CD8-positive, alpha-beta memory T cell (primary cell): ENCODE measurements at regions not wholly inside any gene's neighbourhood (a gene's known extent, or its start where the extent isn't known, plus 50 kb on each side); places are given as distances from the start of the nearest gene placed in this dataset.

ENCODE experiments used
- CTCF ChIA-PET: fragments of 350-600 bp; sonication (Branson Sonifier 250); formaldehyde crosslinking; loops from one replicate; lab custom pipeline; 2021; ENCODE audit warnings: antibody characterized with exemption; lab: Charles Lee
- POLR2A ChIA-PET: fragments of 350-600 bp; sonication (Branson Sonifier 250); formaldehyde crosslinking; loops from one replicate; lab custom pipeline; 2021; ENCODE audit warnings: antibody characterized with exemption; lab: Charles Lee
- DNase-seq, 5 donors: peaks; one replicate each; pipeline versions ENCODE4 v3.0.0 to v3.0.0-alpha.2; 2020 to 2022; ENCODE audit warnings: mixed read lengths in 1 of 5
- H3K27ac ChIP-seq: one replicate; pipeline ENCODE4 v1.7.0; 2013; ENCODE audit warnings: low read depth, mild to moderate bottlenecking, low read length, moderate library complexity
- H3K27me3 ChIP-seq: 2 replicates; pipeline ENCODE4 v1.7.0; 2013; ENCODE audit warnings: low read length, mild to moderate bottlenecking; ENCODE audit not compliant: insufficient read depth, poor library complexity, severe bottlenecking
- H3K36me3 ChIP-seq: 2 replicates; pipeline ENCODE4 v1.7.0; 2013; ENCODE audit warnings: mild to moderate bottlenecking, low read length, moderate library complexity; ENCODE audit not compliant: insufficient read depth
- H3K4me1 ChIP-seq: 2 replicates; pipeline ENCODE4 v1.7.0; 2013; ENCODE audit warnings: mild to moderate bottlenecking, low read length, moderate library complexity; ENCODE audit not compliant: insufficient read depth
- H3K4me3 ChIP-seq: 2 replicates; pipeline ENCODE4 v1.7.0; 2013; ENCODE audit warnings: mild to moderate bottlenecking, low read length
- H3K9me3 ChIP-seq: 2 replicates; pipeline ENCODE4 v1.7.0; 2013; ENCODE audit warnings: mild to moderate bottlenecking, low read length
- H3K27ac Mint-ChIP-seq, 8 donors: one replicate each; pipeline ENCODE4 v1.8.0; 2020 to 2021; ENCODE audit warnings: mixed read lengths in 8 of 8, mild to moderate bottlenecking in 6 of 8, inconsistent platforms in 3 of 8, moderate library complexity in 3 of 8
- H3K27me3 Mint-ChIP-seq, 2 donors: one replicate each; pipeline ENCODE4 v1.8.0; 2020 to 2021; ENCODE audit warnings: mixed read lengths in 2 of 2, mild to moderate bottlenecking in 1 of 2, moderate library complexity in 1 of 2
- H3K36me3 Mint-ChIP-seq, 3 donors: one replicate each; pipeline ENCODE4 v1.8.0; 2020 to 2021; ENCODE audit warnings: mixed read lengths in 3 of 3, inconsistent platforms in 1 of 3, mild to moderate bottlenecking in 1 of 3
- H3K4me1 Mint-ChIP-seq, 3 donors: one replicate each; pipeline ENCODE4 v1.8.0; 2020 to 2021; ENCODE audit warnings: mixed read lengths in 3 of 3, inconsistent platforms in 1 of 3, mild to moderate bottlenecking in 1 of 3
- H3K4me3 Mint-ChIP-seq, 7 donors: one replicate each; pipeline ENCODE4 v1.8.0; 2020 to 2021; ENCODE audit warnings: mixed read lengths in 7 of 7, mild to moderate bottlenecking in 6 of 7, moderate library complexity in 4 of 7, inconsistent platforms in 2 of 7
- H3K9me3 Mint-ChIP-seq, 5 donors: one replicate each; pipeline ENCODE4 v1.8.0; 2020 to 2022; ENCODE audit warnings: mixed read lengths in 5 of 5, mild to moderate bottlenecking in 3 of 5, moderate library complexity in 2 of 5, inconsistent platforms in 1 of 5

DNA sequence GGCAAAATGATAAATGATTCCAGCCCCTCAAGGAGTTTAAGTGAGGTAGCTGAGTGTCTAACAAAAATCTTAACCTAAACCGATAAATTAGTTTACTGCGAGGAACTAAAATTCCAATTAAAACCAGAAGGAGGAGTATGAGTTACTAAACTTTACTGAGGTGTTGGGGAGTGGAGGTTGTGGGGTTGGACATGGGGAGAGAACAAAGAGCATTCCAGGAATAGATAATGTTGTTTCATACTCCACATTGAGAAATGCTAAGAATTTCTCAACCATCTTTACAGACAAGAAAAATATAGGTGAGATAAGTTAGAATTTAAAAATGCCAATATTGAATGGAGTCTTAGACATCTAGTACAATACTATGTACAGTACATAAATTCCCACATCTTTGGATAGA, 488.6 kb downstream of the METTL15 start:
- Histone ChIP-seq H3K36me3 (no peaks in the 10 kb centered on the region), H3K4me1 (no peaks in the 10 kb centered on the region), H3K27me3 (no peaks in the 10 kb centered on the region), H3K9me3 (no peaks in the 10 kb centered on the region), H3K4me3 (no peak overlapping the region), H3K27ac (no peak overlapping the region)
- H3K4me1 Mint-ChIP-seq, result no peaks in the 10 kb centered on the region
- no peak overlapping the region for H3K4me3 Mint-ChIP-seq
- peaks cover 0 to 7% (median 3%) of the 10 kb centered on the region in 5 donors for H3K9me3 Mint-ChIP-seq
- ChIA-PET POLR2A (no interaction called here), CTCF (no interaction called here)
- DNase-seq, result no peak
- H3K36me3 Mint-ChIP-seq, result no peaks in the 10 kb centered on the region
- no peak overlapping the region for H3K27ac Mint-ChIP-seq
- no peaks in the 10 kb centered on the region for H3K27me3 Mint-ChIP-seq

DNA sequence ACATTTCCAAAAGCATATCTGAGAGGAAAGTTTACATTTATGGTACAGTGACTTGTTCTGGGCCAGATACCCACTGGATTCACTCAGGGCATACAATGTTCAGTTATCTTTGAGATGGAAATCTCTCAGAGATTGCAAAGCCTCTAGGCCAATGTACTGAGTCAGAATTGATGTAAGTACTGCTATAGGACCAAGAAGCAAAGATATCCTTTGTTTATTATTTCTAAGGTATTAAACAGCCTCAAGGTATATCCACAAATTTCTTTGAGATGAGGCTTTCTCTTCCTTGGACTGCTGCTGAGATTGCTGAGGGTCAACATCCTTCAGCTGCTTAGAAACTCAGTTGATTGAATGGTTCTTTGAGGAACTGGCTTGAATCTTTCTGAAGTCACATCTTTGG, 484.0 kb downstream of the METTL15 start:
- no peaks in the 10 kb centered on the region for H3K36me3 ChIP-seq
- POLR2A ChIA-PET, result no interaction called here
- CTCF ChIA-PET, result no interaction called here
- H3K27me3 ChIP-seq, result no peaks in the 10 kb centered on the region
- Mint-ChIP-seq H3K27me3 (no peaks in the 10 kb centered on the region), H3K9me3 (peaks cover 0 to 11% (median 3%) of the 10 kb centered on the region in 5 donors), H3K27ac (no peak overlapping the region), H3K36me3 (no peaks in the 10 kb centered on the region), H3K4me3 (no peak overlapping the region), H3K4me1 (no peaks in the 10 kb centered on the region)
- DNase-seq, result no peak
- H3K27ac ChIP-seq, result no peak overlapping the region
- no peaks in the 10 kb centered on the region for H3K4me1 ChIP-seq
- H3K9me3 ChIP-seq, result no peaks in the 10 kb centered on the region
- H3K4me3 ChIP-seq, result no peak overlapping the region

DNA sequence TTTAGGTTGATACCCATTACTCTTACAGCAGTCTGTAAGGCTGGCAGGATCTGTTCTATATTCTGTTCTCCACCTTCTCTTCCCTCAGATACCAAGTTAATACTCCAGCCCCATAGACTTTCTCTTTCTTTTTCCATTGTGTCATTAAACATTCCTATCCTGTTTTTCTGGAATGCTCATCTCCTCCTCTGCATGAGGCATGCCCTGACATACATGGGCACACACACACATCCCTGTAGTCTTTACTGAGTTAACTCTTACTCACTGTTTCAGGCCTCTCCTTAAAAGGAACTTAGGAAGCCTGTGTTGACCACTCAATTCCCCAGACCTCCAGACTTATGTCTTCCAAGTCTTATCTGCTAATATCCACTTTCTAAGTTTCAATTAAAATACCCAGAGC, 476.8 kb downstream of the METTL15 start:
- no peak for DNase-seq
- ChIA-PET POLR2A (no interaction called here), CTCF (no interaction called here)
- Mint-ChIP-seq H3K4me3 (no peak overlapping the region), H3K4me1 (no peaks in the 10 kb centered on the region), H3K27me3 (no peaks in the 10 kb centered on the region), H3K36me3 (no peaks in the 10 kb centered on the region), H3K27ac (no peak overlapping the region), H3K9me3 (peaks cover 0 to 9% (median 3%) of the 10 kb centered on the region in 5 donors)
- Histone ChIP-seq H3K9me3 (no peaks in the 10 kb centered on the region), H3K4me3 (no peak overlapping the region), H3K27me3 (no peaks in the 10 kb centered on the region), H3K27ac (no peak overlapping the region), H3K4me1 (no peaks in the 10 kb centered on the region), H3K36me3 (no peaks in the 10 kb centered on the region)

DNA sequence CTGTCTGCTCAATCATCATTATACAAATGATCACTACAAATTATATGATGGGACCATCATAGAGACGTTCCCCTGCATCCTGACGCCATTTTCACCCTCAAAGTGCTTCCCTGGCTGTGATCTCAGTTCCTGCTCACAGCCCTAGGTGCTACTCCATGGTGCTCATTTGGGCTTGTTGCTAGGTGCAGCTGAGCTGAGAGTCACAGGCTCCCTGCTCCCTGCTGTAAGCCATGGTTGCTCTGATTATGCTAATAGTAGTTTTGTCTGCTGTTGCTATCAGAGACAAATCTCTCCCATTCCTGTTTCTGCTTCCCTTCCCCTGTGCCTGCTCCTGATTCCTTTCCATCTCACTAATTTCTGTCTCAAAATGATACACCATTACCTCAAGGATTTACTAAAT, 474.3 kb downstream of the METTL15 start:
- H3K36me3 ChIP-seq, result no peaks in the 10 kb centered on the region
- H3K27ac ChIP-seq, result no peak overlapping the region
- H3K27me3 ChIP-seq, result no peaks in the 10 kb centered on the region
- no peaks in the 10 kb centered on the region for H3K36me3 Mint-ChIP-seq
- H3K4me3 Mint-ChIP-seq, result no peak overlapping the region
- H3K4me3 ChIP-seq, result no peak overlapping the region
- no peaks in the 10 kb centered on the region for H3K27me3 Mint-ChIP-seq
- H3K4me1 ChIP-seq, result no peaks in the 10 kb centered on the region
- no peak overlapping the region for H3K27ac Mint-ChIP-seq
- no peaks in the 10 kb centered on the region for H3K4me1 Mint-ChIP-seq
- CTCF ChIA-PET, result no interaction called here
- POLR2A ChIA-PET, result no interaction called here
- DNase-seq, result no peak
- no peaks in the 10 kb centered on the region for H3K9me3 ChIP-seq
- H3K9me3 Mint-ChIP-seq, result peaks cover 0 to 9% (median 3%) of the 10 kb centered on the region in 5 donors

DNA sequence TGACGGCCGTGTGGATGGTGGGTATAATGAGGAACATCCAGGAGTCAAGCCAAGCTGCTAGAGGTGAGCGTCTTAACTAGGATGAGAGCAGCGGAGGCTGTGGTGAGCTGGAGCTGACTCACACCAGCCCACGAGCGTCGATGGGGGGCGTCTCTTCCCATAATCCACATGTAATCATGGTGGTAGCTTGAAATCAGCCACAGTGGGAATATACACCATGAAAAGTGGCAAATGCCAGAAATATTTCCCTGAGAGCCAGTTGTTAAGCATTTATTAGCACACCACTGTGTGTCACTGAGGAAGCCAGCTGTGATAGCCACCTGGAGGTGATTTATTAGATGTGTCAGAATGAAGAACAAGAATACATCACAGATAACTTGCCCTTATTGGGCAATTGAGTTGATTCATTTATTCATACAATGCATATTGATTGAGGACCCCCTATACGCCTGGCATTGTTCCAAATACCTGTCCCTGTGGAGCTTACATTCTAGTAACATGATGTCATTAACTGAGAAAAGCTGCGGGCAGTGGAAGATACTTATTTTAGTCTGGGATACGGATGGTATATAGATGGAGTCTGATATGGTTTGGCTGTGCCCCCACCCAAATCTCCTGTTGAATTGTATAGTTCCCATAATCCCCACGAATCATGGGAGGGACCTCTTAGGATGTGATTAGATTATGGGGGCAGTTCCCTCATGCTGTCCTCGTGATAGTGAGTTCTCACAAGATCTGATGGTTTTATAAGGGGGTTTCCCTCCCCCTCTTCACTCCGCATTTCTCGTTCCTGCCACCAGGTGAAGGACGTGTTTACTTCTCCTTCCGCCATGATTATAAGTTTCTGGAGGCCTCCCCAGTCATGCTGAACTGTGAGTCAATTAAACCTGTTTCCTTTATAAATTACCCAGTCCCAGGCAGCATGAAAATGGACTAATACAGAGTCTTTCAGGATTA, 473.4 kb downstream of the METTL15 start:
- no peaks in the 10 kb centered on the region for H3K4me1 Mint-ChIP-seq
- no peak overlapping the region for H3K4me3 ChIP-seq
- DNase-seq, result no peak
- no peaks in the 10 kb centered on the region for H3K9me3 ChIP-seq
- H3K36me3 Mint-ChIP-seq, result no peaks in the 10 kb centered on the region
- peaks cover 0 to 9% (median 3%) of the 10 kb centered on the region in 5 donors for H3K9me3 Mint-ChIP-seq
- no peak overlapping the region for H3K27ac Mint-ChIP-seq
- POLR2A ChIA-PET, result no interaction called here
- CTCF ChIA-PET, result no interaction called here
- H3K27me3 ChIP-seq, result no peaks in the 10 kb centered on the region
- H3K36me3 ChIP-seq, result no peaks in the 10 kb centered on the region
- no peak overlapping the region for H3K27ac ChIP-seq
- no peak overlapping the region for H3K4me3 Mint-ChIP-seq
- H3K4me1 ChIP-seq, result no peaks in the 10 kb centered on the region
- no peaks in the 10 kb centered on the region for H3K27me3 Mint-ChIP-seq

DNA sequence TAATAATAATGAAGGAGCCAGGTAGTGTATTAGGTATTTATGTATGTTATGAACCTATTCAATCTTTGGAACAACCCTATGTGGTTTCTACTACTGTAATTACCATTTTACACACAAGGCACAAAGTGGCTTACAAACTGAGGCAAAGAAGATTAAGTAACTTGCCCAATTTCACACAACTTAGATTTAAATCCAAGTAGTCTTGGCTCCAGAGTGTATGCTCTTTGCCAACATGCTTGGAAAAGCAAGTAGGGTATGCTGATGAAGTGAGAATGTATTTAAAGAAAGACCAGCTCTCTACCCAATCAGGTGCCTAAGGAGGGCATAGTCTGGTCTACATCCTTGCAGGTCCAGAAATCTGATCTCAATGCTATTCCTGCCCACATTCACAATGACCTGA, 463.2 kb downstream of the METTL15 start:
- no peaks in the 10 kb centered on the region for H3K4me1 ChIP-seq
- Mint-ChIP-seq H3K36me3 (no peaks in the 10 kb centered on the region), H3K27ac (no peak overlapping the region), H3K9me3 (peaks cover 0 to 5% (median 3%) of the 10 kb centered on the region in 5 donors), H3K4me3 (no peak overlapping the region), H3K27me3 (no peaks in the 10 kb centered on the region), H3K4me1 (no peaks in the 10 kb centered on the region)
- no peak overlapping the region for H3K4me3 ChIP-seq
- ChIA-PET CTCF (no interaction called here), POLR2A (no interaction called here)
- H3K27ac ChIP-seq, result no peak overlapping the region
- DNase-seq, result no peak
- no peaks in the 10 kb centered on the region for H3K27me3 ChIP-seq
- H3K9me3 ChIP-seq, result no peaks in the 10 kb centered on the region
- H3K36me3 ChIP-seq, result no peaks in the 10 kb centered on the region

DNA sequence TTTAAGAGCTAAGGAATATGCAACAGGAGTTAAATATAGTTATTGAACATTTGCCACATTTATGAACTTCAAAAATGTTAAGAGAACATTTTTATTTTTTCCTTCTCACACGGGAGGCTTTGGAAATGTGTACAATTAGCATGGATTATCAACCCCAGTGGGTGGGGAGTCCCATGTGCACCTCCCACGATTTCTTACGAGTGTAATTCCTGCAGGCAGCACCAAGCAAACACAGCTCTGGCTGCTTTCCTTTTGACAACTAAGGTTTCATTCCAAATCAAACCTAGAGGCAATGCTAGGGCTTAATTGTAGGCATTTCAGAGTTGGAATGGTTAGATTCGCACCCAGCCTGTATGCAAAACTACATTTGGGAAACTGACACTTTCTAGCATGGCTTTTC, 460.9 kb downstream of the METTL15 start:
- no peaks in the 10 kb centered on the region for H3K36me3 Mint-ChIP-seq
- H3K9me3 Mint-ChIP-seq, result peaks cover 2 to 5% (median 3%) of the 10 kb centered on the region in 5 donors
- H3K4me3 ChIP-seq, result no peak overlapping the region
- H3K4me1 Mint-ChIP-seq, result no peaks in the 10 kb centered on the region
- H3K36me3 ChIP-seq, result no peaks in the 10 kb centered on the region
- CTCF ChIA-PET, result no interaction called here
- no peak overlapping the region for H3K27ac Mint-ChIP-seq
- no peaks in the 10 kb centered on the region for H3K27me3 ChIP-seq
- no peak for DNase-seq
- H3K9me3 ChIP-seq, result no peaks in the 10 kb centered on the region
- no peaks in the 10 kb centered on the region for H3K27me3 Mint-ChIP-seq
- POLR2A ChIA-PET, result no interaction called here
- no peaks in the 10 kb centered on the region for H3K4me1 ChIP-seq
- H3K27ac ChIP-seq, result no peak overlapping the region
- no peak overlapping the region for H3K4me3 Mint-ChIP-seq

DNA sequence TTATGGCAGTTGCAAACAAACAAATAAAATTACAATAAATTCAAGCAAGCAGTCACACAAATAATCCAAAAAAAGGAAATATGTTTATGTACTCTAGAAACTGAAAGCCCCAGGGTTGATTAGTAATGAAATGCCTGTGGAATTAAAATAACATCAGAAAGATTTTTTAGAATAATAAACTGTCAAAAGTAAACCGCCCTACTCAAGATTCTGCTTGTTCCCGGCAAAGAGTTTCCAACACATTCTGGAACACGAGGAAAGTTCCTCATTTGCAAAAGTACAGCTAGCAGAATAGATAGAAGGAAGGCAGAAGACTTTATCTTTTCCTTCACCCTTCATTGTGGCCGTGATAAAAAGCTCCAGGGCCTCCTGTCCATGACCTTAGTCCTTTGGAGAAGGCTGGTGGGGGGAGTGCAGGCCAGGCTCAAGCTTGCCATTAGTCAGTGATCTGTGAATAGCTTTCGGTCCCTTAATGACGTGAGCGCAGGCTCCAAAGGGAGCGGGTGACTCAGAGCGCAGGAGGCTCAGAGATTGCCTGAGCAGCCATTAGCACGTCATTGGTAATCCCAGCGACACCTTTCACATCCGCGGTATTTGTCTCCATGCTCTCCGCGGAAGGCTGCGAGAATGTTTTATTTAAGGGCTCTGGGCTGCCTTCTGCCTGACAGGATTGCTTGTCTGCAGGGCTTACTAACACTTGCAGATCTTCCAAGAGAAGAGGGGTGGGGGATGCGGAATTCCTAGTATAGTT, 458.3 kb downstream of the METTL15 start:
- no peaks in the 10 kb centered on the region for H3K27me3 ChIP-seq
- no peak overlapping the region for H3K27ac ChIP-seq
- no peaks in the 10 kb centered on the region for H3K4me1 ChIP-seq
- ChIA-PET POLR2A (no interaction called here), CTCF (no interaction called here)
- no peak for DNase-seq
- peaks cover 2 to 8% (median 3%) of the 10 kb centered on the region in 5 donors for H3K9me3 Mint-ChIP-seq
- no peaks in the 10 kb centered on the region for H3K36me3 ChIP-seq
- no peak overlapping the region for H3K4me3 Mint-ChIP-seq
- H3K4me1 Mint-ChIP-seq, result no peaks in the 10 kb centered on the region
- H3K27me3 Mint-ChIP-seq, result no peaks in the 10 kb centered on the region
- H3K4me3 ChIP-seq, result no peak overlapping the region
- no peaks in the 10 kb centered on the region for H3K9me3 ChIP-seq
- no peaks in the 10 kb centered on the region for H3K36me3 Mint-ChIP-seq
- no peak overlapping the region for H3K27ac Mint-ChIP-seq
